Amniotic stem cell (primary cell): ENCODE measurements at regions not wholly inside any gene's neighbourhood (a gene's known extent, or its start where the extent isn't known, plus 50 kb on each side); places are given as distances from the start of the nearest gene placed in this dataset.
"Not testable (repeated sequence)": the region's sequence is repeated elsewhere in the genome, so short reads cannot be mapped to it uniquely, and the experiment has no call there.

Experiments
- DNase-seq: peaks from one replicate; lab custom pipeline; 2025; lab: John Stamatoyannopoulos, UW

DNA sequence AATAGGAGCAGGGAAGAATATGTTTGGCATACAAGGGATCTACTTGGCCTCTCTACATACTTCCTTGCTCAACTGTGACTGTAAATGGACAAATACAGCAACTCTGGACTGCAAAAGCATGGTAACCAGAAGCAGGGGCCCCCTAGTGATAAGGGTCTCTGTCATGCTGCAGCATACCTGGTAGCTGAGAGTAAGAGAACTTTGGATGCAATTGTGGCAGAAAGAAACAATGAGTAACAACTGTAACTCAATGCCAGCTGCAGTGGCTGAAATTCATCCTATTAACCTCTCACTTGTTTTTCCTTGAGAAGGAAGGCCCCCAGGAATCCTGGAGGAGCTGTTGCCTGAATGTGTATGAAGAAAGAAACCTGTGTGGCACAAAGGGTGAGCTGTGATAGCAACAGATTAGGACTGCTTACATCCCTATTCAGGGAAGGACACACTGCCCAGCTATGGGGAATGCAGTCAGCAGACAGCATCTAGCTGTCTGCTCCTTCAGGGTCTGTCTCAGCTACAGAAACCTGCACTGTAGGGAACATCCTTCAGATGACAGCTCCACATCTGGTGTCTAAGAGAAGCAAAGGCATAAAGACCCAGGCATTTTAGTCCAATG lies 468.1 kb upstream of the ACTBL2 start:
- no peak for DNase-seq

DNA sequence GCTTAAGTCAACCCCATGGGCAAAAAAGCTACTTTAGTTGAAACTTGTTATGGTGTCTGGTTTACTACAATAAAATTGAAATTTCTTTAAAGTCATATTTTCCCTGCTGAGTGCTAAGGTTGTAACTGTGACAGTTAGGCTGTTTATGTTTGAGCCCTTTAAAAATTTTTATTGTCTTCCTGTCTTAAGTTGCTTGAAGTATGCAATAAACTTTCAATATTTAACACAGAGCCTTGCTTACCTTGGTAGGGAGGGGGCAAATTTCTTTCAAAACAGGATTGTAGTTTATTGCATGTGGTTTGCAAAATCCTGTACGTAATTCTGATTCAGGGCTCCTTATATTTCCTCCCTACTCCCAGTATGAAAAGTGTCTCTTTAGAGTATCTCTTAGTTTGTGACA lies 465.5 kb upstream of the ACTBL2 start:
- no peak for DNase-seq

GRCh38 chr5:57947181-57947580 lies 464.6 kb upstream of the ACTBL2 start:
- DNase-seq: no peak

- DNase-seq: no peak
Observed at GRCh38 chr5:57940879-57941278, 458.3 kb upstream of the ACTBL2 start.

- no peak for DNase-seq
Observed at GRCh38 chr5:57940236-57940635, 457.6 kb upstream of the ACTBL2 start.

- no peak for DNase-seq
Observed at GRCh38 chr5:57939771-57940170, 457.2 kb upstream of the ACTBL2 start.

GRCh38 chr5:57939335-57939734 lies 456.7 kb upstream of the ACTBL2 start:
- no peak for DNase-seq

- no peak for DNase-seq
Observed at GRCh38 chr5:57938174-57938557, 455.6 kb upstream of the ACTBL2 start.

DNA sequence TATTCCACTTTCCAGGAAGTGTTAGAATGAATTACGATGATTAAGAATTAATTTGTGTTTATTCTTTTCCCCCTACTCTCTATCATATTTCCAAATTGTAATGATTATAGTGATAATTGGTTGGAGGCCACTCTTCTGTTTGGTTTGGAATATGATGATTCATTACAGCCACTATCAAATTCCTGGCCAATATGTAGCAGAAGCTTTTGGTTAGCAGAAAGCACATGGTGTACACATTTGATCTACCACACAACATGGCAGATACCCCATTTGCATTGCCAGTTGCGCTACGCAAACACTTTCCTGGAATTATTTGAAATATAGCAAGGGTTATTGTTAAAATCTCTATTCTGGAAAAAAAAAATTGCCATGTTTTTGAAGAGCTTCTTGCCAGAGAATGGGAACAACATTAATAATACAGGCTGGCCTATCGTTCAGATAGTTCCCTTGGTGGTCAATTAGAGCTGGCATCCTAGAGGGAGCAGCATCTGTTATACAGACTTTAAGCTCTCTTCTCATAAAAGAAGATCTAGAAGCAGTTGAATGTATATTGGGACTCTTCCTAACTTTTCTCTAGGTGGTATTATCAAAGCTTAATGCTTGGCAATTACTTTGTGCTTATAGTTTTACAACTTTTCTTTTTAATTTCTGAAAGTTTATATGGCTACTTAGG lies 455.0 kb upstream of the ACTBL2 start:
- DNase-seq: no peak

- no peak for DNase-seq
Observed at GRCh38 chr5:57937025-57937424, 454.4 kb upstream of the ACTBL2 start.

DNA sequence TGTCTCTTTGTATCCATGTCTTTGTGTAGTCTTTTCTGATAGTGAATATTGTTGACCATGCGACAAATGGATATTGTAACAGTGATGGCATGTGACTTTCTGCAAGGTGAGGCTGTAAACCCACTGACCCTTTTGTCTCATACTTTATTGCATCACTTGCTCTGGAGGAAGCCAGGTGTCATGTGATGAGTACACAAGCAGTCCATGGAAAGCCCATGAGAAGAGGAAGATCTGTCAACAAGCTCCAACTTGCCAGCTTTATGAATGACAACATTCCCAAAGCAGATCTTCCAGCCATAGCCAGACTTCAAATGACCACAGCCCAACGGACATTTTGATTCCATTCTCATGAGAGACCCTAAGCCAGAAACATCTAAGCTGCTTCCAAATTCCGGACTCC lies 450.1 kb upstream of the ACTBL2 start:
- no peak for DNase-seq

DNA sequence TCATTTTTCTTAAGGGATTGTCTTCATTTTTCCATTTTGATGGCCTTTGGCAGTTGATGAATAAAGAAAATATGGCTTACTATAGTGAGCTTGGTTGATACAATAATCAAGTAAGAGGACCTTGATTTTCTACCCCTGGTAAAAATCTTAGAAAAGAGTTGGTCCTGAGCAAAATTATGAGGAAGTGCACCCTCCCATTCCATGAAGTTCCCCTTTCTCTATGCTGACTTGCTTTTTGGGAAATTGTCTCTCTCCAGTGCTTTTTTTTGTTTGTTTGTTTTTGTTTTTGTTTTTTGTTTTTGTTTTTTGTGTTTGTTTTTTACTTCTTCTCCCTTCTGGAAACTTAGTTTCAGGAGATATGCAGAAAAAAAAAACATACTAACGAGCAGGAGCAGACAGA lies 449.2 kb upstream of the ACTBL2 start:
- no peak for DNase-seq

- DNase-seq: no peak
Observed at GRCh38 chr5:57931352-57931751, 448.7 kb upstream of the ACTBL2 start.

GRCh38 chr5:57929271-57929670 lies 446.7 kb upstream of the ACTBL2 start:
- no peak for DNase-seq

DNA sequence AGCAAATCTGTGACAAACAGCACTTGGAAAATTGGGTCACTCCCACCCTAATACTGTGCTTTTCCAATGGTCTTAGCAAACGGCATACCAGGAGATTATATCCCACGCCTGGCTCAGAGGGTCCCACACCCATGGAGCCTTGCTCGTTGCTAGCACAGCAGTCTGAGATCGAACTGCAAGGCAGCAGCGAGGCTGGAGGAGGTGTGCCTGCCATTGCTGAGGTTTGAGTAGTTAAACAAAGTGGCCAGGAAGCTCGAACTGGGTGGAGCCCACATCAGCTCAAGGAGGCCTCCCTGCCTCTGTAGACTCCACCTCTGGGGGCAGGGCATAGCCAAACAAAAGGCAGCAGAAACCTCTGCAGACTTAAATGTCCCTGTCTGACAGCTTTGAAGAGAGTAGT lies 440.5 kb upstream of the ACTBL2 start:
- DNase-seq: not testable (repeated sequence)

DNA sequence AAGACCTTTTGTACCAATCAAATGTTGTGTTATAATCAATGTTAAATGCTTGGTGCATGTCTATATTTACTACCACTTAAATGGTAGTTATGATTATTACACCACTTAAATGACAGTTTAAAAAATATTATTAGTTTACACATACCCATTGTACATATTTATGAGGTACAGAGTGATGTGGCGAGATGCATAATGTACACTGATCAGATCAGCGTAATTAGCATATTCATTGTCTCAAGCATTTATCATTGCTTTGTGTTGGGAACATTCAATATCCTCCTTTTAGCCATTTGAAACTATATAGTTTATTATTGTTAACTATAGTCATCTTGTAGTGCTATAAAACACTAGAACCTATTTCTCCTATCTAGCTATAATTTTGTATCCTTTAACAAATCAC lies 434.4 kb upstream of the ACTBL2 start:
- DNase-seq: no peak

GRCh38 chr5:57915536-57915935 lies 432.9 kb upstream of the ACTBL2 start:
- no peak for DNase-seq

DNA sequence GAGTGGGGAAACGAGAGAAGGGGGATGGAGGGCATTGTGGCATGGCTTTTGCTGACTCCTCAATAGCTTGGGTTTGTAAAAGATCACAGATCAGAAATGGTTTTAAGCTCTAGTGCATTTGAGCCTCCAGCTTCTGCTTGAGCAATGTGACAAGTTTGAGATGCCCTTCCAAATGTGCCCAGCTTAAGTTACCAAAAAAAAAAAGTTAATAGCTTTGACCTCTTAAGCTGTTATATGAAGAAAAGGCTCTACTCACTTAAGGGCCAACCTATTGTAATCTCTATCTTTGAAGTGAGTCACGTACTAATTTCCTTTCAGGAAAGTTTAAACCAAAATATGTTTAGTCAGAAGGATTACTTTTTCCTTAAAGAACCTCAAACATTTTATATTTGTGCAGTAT lies 428.8 kb upstream of the ACTBL2 start:
- DNase-seq: no peak

DNA sequence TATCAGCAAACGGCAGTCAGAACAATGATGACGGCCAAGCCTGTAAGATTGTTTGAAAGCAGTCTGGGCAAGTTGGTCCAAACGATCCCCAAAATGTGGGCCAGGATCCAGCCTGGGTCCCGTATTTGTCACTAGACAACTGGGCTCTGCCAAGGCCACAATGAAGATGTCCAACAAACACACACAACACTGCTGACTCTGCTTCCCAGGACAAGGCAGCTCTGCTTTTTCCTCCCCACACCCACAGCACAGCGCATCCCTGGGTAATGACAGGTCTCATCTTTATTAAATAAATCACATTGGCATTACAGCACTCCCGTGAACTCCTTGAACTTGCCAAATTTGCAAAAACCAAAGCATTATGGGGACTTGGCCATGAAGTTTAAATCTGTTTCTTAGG lies 424.1 kb upstream of the ACTBL2 start:
- DNase-seq: no peak

- DNase-seq: no peak
Observed at GRCh38 chr5:57903458-57903857, 420.8 kb upstream of the ACTBL2 start.

GRCh38 chr5:57902095-57902494 lies 419.5 kb upstream of the ACTBL2 start:
- no peak for DNase-seq

- DNase-seq: no peak
Observed at GRCh38 chr5:57900381-57900944, 417.9 kb upstream of the ACTBL2 start.

DNA sequence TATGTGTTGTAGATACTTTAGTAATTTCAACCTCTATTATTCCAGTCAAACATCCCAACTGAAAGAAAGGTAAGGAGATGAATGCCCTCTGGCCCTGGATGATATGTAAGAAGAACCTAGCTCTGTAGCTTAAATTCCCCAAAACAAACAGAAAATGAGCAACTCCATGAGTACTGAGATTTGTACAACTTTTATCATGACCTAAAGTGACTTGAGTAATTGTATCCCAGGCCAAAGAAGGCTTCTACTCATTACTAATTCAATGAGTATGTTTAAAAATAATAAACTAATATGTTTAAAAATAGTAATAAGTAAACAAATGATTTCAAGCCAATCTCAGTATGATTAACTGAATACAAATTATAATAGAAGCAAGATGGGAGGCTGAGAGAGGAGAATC lies 414.0 kb upstream of the ACTBL2 start:
- DNase-seq: no peak

- DNase-seq: no peak
Observed at GRCh38 chr5:57895766-57896165, 413.2 kb upstream of the ACTBL2 start.
